NK-92 (cell line): ENCODE measurements at regions not wholly inside any gene's neighbourhood (a gene's known extent, or its start where the extent isn't known, plus 50 kb on each side); places are given as distances from the start of the nearest gene placed in this dataset.
"Not testable (repeated sequence)": the region's sequence is repeated elsewhere in the genome, so short reads cannot be mapped to it uniquely, and the experiment has no call there.

Experiments used
- DNase-seq: peaks from one replicate; lab custom pipeline; 2025; ENCODE audit not compliant: unreplicated experiment; lab: John Stamatoyannopoulos, UW

DNA sequence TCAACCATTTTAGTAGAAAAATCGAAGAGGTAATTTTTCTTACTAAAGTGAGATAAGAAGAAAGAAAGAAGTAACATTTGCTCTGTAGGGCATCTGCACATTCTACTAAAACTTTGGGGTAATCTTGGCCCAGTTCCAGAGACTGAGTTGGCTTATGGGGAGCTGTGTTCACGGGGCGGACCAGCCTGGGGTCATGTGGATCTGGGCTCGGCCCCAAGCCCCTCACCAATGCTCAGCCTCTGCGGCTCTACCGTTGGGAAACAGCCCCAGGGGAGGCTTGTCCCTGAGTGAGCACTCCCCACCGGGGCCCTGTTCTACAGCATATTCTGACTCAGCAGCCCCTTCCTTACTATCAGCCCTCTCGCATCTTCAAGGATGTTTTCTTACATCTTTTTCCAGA lies 132.3 kb downstream of the RTP5 start:
- no peak for DNase-seq

- DNase-seq: no peak
Observed at GRCh38 chr2:242002944-242003343, 133.4 kb downstream of the RTP5 start.

DNA sequence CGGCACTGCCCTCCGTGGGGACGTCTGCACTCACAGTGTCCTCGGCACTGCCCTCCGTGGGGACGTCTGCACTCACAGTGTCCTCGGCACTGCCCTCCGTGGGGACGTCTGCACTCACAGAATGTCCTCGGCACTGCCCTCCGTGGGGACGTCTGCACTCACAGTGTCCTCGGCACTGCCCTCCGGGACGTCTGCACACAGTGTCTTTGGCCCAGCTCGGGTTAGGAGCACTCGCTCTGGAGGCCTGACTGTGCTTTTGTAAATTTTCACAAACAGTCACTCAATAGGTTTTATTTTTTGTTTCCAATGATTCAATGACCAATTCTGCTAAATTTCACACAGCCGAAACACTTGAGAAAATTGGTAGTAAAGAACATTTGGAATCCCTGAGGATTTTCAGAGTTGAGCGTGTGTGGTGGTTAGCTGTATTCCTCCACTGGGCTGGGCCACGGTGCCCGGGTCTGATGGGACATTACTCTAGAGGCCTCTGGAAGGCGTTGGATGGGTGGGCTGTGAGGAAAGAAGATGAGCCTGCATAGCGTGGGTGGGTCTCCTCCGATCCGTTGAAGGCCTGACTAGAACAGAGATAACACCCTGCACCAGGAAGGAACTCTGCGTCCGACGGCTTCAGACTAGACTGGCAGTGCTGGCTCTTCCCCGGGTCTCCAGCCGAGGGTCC lies 134.8 kb downstream of the RTP5 start:
- no peak for DNase-seq

GRCh38 chr2:242004902-242005230 lies 135.3 kb downstream of the RTP5 start:
- no peak for DNase-seq

GRCh38 chr2:242006091-242006634 lies 136.6 kb downstream of the RTP5 start:
- DNase-seq: not testable (repeated sequence)

- DNase-seq: not testable (repeated sequence)
Observed at GRCh38 chr2:242008908-242009307, 139.4 kb downstream of the RTP5 start.

- DNase-seq: not testable (repeated sequence)
Observed at GRCh38 chr2:242009846-242010245, 140.3 kb downstream of the RTP5 start.

GRCh38 chr2:242010252-242011166 lies 141.0 kb downstream of the RTP5 start:
- not testable (repeated sequence) for DNase-seq

DNA sequence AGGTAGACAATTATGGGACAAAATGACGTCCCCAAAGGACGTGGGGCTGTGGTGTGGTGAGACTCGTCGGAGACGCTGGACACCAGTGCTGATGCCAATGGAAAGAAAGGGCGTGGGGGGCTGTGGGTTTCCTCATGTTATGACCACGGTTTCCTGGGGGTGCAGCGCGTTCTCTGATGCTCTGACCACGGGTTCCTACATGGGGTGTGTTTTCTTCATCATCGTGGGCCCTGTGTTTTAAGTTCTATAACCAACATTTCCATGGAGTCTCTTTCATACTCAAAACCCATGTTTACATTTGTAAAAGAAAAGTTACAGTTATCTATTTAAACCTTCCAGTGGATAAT lies 141.6 kb downstream of the RTP5 start:
- no peak for DNase-seq

DNA sequence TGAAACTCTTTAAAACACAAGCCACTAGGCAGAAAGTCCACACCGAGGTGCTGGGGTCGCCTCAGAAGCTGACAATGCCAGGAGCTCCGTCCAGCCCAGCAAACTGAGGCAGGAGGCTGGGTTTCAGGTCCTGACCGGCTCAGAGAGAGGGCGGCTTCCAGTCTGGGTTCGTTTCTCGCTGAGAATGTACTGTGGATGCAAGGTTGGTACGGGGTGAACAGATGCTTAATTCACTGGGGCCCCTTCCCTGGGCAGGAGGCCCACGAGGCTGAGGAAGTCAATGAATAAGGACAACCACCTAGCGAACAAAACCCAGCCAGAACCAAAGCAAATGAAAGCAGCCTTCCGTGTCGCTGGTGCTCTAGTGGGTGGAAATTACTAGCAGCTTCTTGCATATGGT lies 142.0 kb downstream of the RTP5 start:
- DNase-seq: no peak

DNA sequence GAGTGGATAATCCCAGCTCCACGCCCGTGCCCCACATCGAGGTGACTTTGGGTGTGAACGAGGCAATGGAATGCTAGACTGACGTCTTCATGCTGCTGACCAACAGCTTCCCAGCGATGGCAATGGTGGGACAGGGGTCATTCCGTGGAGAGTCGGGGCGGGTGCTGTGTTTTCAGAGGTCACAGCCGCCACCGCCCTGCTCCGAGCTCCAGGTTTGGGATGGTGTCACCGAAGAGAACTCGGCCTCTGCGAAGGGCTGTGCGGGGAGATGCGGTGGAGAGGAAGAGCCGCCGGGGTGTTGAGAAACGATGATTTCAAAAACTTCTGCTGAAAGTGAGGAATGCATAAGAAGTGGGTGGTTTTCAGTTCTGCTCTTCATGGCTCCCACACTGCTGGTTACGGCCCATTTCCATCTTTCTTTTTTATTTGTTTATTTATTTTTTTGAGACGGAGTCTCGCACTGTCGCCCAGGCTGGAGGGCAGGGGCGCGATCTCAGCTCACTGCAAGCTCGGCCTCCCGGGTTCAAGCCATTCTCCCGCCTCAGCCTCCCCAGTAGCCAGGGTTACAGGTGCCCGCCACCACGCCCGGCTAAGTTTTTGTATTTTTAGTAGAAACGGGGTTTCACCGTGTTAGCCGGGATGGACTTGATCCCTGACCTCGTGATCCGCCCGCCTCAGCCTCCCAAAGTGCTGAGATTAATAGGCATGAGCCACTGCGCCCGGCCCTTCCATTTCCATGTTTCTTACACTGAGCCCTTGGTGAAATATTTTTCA lies 142.6 kb downstream of the RTP5 start:
- no peak for DNase-seq

DNA sequence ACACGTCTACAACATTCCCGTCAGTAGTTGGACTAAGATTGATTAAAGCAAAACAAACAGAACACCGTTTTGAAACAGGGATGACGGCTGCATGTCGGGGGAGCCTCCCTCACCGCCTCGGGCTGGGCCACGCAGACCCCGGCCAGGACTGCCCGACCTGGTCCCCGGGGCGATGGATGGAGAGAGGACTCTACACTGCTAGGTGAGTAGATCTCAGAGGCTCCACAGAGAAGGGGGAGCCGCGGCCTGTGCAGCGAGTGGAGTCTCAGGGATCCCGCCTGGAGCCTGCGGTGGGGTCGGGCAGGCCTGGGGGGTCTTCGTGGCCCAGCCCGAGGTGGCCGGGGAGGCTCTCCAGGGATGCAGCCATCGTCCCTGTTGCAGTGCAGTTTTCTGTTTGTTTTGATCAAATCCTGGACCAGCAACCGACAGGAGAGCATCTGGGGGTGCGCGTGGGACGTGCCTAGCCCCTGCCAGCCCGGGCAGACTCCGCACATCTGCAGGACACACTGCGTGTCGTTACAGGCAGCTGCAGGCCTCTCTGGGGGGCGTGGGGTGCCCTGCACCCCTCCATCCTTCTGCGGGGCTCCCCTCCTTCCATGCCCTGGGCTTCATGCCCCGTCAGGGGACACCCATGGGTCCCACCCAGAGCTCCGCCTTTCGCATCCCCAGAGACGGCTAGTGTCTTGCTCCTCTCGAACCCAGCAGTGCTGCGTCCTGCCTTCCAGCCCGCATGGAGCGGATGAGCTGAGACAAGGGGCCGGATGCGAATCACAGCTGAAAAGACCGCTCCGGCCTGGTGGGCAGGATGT lies 143.6 kb downstream of the RTP5 start:
- DNase-seq: no peak

- DNase-seq: no peak
Observed at GRCh38 chr2:242013771-242014170, 144.2 kb downstream of the RTP5 start.

GRCh38 chr2:242015108-242016065 lies 145.9 kb downstream of the RTP5 start:
- DNase-seq: no peak

GRCh38 chr2:242017086-242017485 lies 147.6 kb downstream of the RTP5 start:
- no peak for DNase-seq

- not testable (repeated sequence) for DNase-seq
Observed at GRCh38 chr2:242018416-242018815, 148.9 kb downstream of the RTP5 start.

- no peak for DNase-seq
Observed at GRCh38 chr2:242019344-242019743, 149.8 kb downstream of the RTP5 start.

- DNase-seq: no peak
Observed at GRCh38 chr2:242020196-242021004, 150.9 kb downstream of the RTP5 start.
